CD4-positive, CD25-positive, alpha-beta regulatory T cell (primary cell): ENCODE measurements at regions not wholly inside any gene's neighbourhood (a gene's known extent, or its start where the extent isn't known, plus 50 kb on each side); places are given as distances from the start of the nearest gene placed in this dataset.

Experiments
- ATAC-seq, 2 donors: fragments of 150-1000 bp; cut with Tn5 transposase; one replicate each; pipeline ENCODE4 v1.10.0; 2021; ENCODE audit warnings: low read depth in 2 of 2, moderate number of reproducible peaks in 2 of 2, moderate library complexity in 1 of 2
- DNase-seq, 3 donors: peaks; one replicate each; pipeline versions ENCODE4 v3.0.0 to v3.0.0-alpha.2; 2012 to 2022; ENCODE audit warnings: mixed read lengths in 1 of 3
- H3K27ac ChIP-seq: one replicate; pipeline ENCODE4 v1.7.0; 2013; ENCODE audit warnings: mild to moderate bottlenecking, low read length; ENCODE audit not compliant: insufficient read depth, poor library complexity, severe bottlenecking
- H3K27me3 ChIP-seq: one replicate; pipeline ENCODE4 v1.7.0; 2013; ENCODE audit warnings: low read length; ENCODE audit not compliant: control insufficient read depth, insufficient read depth
- H3K36me3 ChIP-seq: one replicate; pipeline ENCODE4 v1.7.0; 2013; ENCODE audit warnings: mild to moderate bottlenecking, low read length, moderate library complexity; ENCODE audit not compliant: control insufficient read depth, insufficient read depth
- H3K4me1 ChIP-seq: 2 replicates; pipeline ENCODE4 v1.7.0; 2013; ENCODE audit warnings: mild to moderate bottlenecking, low read length; ENCODE audit not compliant: insufficient read depth, control insufficient read depth, poor library complexity, severe bottlenecking
- H3K4me3 ChIP-seq: one replicate; pipeline ENCODE4 v1.7.0; 2013; ENCODE audit warnings: low read depth, mild to moderate bottlenecking, low read length, moderate library complexity
- H3K9me3 ChIP-seq, 2 experiments: 1 replicate in 1 of 2; 2 replicates in 1 of 2; pipeline ENCODE4 v1.7.0; 2013; ENCODE audit warnings: low read length in 2 of 2, mild to moderate bottlenecking in 1 of 2, moderate library complexity in 1 of 2; ENCODE audit not compliant: control insufficient read depth in 2 of 2
- H3K27ac Mint-ChIP-seq, 3 donors: one replicate each; pipeline ENCODE4 v1.8.0; 2020 to 2022; ENCODE audit warnings: mild to moderate bottlenecking in 3 of 3, mixed read lengths in 3 of 3, moderate library complexity in 2 of 3
- H3K27me3 Mint-ChIP-seq: one replicate; pipeline ENCODE4 v1.8.0; 2022; ENCODE audit warnings: mild to moderate bottlenecking, mixed read lengths
- H3K36me3 Mint-ChIP-seq: one replicate; pipeline ENCODE4 v1.8.0; 2020; ENCODE audit warnings: mixed read lengths
- H3K4me1 Mint-ChIP-seq, 4 donors: one replicate each; pipeline ENCODE4 v1.8.0; 2020 to 2022; ENCODE audit warnings: mixed read lengths in 4 of 4, mild to moderate bottlenecking in 1 of 4
- H3K4me3 Mint-ChIP-seq, 4 donors: one replicate each; pipeline ENCODE4 v1.8.0; 2020 to 2022; ENCODE audit warnings: mild to moderate bottlenecking in 4 of 4, mixed read lengths in 4 of 4, moderate library complexity in 3 of 4
- H3K9me3 Mint-ChIP-seq, 7 donors: one replicate each; pipeline ENCODE4 v1.8.0; 2020 to 2022; ENCODE audit warnings: mixed read lengths in 7 of 7, mild to moderate bottlenecking in 3 of 7, moderate library complexity in 2 of 7

GRCh38 chr7:131000389-131000788 is 266.4 kb upstream of the KLF14 start:
- Histone ChIP-seq H3K36me3 (peaks cover 18% of the 10 kb centered on the region), H3K4me3 (no peak overlapping the region), H3K4me1 (peaks cover 69% of the 10 kb centered on the region), H3K27ac (no peak overlapping the region), H3K27me3 (no peaks in the 10 kb centered on the region), H3K9me3 (no peaks in the 10 kb centered on the region)
- Mint-ChIP-seq H3K36me3 (peaks cover 27% of the 10 kb centered on the region), H3K27ac (peak overlapping the region in 1 of 3 donors; percentile 78), H3K9me3 (peaks cover 0 to 1% (median 0%) of the 10 kb centered on the region in 7 donors), H3K4me1 (peaks cover 52 to 87% (median 70%) of the 10 kb centered on the region in 4 donors), H3K4me3 (peak overlapping the region in 1 of 4 donors; percentile 4), H3K27me3 (peaks cover 4% of the 10 kb centered on the region)
- ATAC-seq (no peak), DNase-seq (no peak)

DNA sequence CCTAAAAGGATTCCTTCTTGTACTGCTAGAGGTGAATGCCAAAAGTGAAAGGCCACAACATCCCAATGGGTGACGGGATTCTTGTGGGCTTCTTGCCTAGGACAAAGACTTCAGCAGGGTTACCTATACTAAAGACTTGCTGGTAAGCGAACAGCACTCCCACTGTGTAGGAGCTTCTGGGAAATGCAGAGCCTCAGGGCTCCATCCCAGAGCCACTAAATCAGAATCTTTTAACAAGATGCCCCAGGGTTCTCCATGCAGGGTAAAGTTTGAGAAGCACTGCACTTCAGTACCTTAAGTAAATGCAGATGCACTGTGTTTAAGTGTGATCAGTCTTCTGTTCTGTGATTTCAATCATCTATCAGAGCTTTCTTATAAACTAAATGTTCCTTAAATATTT is 266.9 kb upstream of the KLF14 start:
- H3K4me3 Mint-ChIP-seq, result peak overlapping the region in 1 of 4 donors; percentile 13
- H3K4me1 Mint-ChIP-seq, result peaks cover 48 to 87% (median 69%) of the 10 kb centered on the region in 4 donors
- no peak overlapping the region for H3K27ac ChIP-seq
- H3K9me3 ChIP-seq, result no peaks in the 10 kb centered on the region
- H3K36me3 ChIP-seq, result peaks cover 18% of the 10 kb centered on the region
- H3K4me3 ChIP-seq, result peak overlapping the region; percentile 22
- H3K9me3 Mint-ChIP-seq, result peaks cover 0 to 1% (median 0%) of the 10 kb centered on the region in 7 donors
- peak overlapping the region in 2 of 3 donors; percentile 20 to 78 for H3K27ac Mint-ChIP-seq
- DNase-seq, result no peak
- no peak for ATAC-seq
- peaks cover 4% of the 10 kb centered on the region for H3K27me3 Mint-ChIP-seq
- H3K36me3 Mint-ChIP-seq, result peaks cover 27% of the 10 kb centered on the region
- H3K27me3 ChIP-seq, result no peaks in the 10 kb centered on the region
- H3K4me1 ChIP-seq, result peaks cover 64% of the 10 kb centered on the region

DNA sequence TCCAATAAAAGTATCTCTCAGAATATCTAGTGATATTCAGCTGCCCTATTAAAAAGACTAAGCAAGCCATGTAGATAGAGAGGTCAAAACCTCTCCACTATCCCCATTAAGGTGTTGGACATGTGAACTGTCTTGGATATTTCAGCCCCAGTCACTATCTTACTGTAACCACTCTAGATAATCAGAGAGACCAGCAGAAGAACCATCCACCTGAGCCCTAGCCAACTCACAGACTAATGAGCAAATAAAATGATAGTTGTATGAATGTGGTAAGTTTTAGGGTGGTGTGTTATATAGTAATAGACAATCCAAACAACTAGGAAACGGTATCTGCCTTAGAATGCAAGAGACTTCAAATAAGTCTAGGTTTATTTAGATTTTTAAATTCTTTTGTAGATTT is 268.6 kb upstream of the KLF14 start:
- peak overlapping the region in 1 of 4 donors; percentile 16 for H3K4me3 Mint-ChIP-seq
- DNase-seq, result no peak
- peaks cover 18% of the 10 kb centered on the region for H3K36me3 ChIP-seq
- peaks cover 0 to 1% (median 0%) of the 10 kb centered on the region in 7 donors for H3K9me3 Mint-ChIP-seq
- ATAC-seq, result no peak
- peaks cover 35 to 85% (median 63%) of the 10 kb centered on the region in 4 donors for H3K4me1 Mint-ChIP-seq
- H3K9me3 ChIP-seq, result no peaks in the 10 kb centered on the region
- no peak overlapping the region for H3K27ac ChIP-seq
- peaks cover 27% of the 10 kb centered on the region for H3K36me3 Mint-ChIP-seq
- no peaks in the 10 kb centered on the region for H3K27me3 ChIP-seq
- H3K27ac Mint-ChIP-seq, result no peak overlapping the region
- H3K27me3 Mint-ChIP-seq, result peaks cover 4% of the 10 kb centered on the region
- H3K4me1 ChIP-seq, result peaks cover 58% of the 10 kb centered on the region
- peak overlapping the region; percentile 9 for H3K4me3 ChIP-seq

DNA sequence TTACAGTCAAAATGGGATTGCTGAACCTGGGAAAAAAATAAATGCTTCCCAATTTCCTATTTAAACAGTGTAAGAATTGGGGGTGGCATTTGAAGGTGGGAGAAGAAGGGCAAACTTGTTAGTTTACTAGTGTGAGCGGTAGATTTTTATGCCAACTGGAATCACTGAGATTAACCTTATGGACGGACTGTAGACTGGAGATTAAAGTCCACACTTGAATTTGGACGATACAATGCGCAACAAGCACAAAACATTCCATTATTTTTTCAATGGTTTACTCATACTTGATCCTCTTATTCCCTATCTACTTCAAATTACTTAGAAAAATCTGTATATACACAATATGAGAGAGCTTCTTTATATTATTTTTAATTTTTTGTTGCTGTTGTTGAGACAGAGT is 269.6 kb upstream of the KLF14 start:
- no peak for DNase-seq
- H3K9me3 ChIP-seq, result no peaks in the 10 kb centered on the region
- no peak overlapping the region for H3K4me3 ChIP-seq
- peaks cover 18% of the 10 kb centered on the region for H3K36me3 ChIP-seq
- peak overlapping the region in 1 of 3 donors; percentile 17 for H3K27ac Mint-ChIP-seq
- ATAC-seq, result no peak
- H3K4me1 ChIP-seq, result peaks cover 59% of the 10 kb centered on the region
- no peaks in the 10 kb centered on the region for H3K27me3 ChIP-seq
- peaks cover 24% of the 10 kb centered on the region for H3K36me3 Mint-ChIP-seq
- peaks cover 34 to 86% (median 62%) of the 10 kb centered on the region in 4 donors for H3K4me1 Mint-ChIP-seq
- H3K27me3 Mint-ChIP-seq, result peaks cover 4% of the 10 kb centered on the region
- H3K27ac ChIP-seq, result no peak overlapping the region
- peaks cover 0 to 1% (median 0%) of the 10 kb centered on the region in 7 donors for H3K9me3 Mint-ChIP-seq
- H3K4me3 Mint-ChIP-seq, result peak overlapping the region in 1 of 4 donors; percentile 8

DNA sequence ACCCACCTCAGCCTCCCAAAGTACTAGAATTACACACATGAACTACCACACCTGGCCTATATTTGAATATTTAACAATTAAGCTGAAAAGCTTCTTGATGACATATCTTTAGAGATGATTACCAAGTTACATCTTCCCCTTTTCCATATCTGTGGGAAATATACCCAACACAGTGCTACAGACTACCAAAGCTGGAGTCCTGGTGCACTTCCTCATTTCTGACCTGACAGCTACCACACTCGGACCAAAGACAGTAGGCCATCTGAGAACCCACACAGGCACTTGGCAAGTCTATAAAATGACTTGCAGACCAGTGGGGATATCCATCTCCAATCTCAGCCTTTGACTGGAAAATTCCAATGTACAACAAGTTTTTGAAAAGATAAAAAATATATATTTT is 270.4 kb upstream of the KLF14 start:
- H3K36me3 Mint-ChIP-seq, result peaks cover 24% of the 10 kb centered on the region
- H3K4me3 Mint-ChIP-seq, result peak overlapping the region in 1 of 4 donors; percentile 11

DNA sequence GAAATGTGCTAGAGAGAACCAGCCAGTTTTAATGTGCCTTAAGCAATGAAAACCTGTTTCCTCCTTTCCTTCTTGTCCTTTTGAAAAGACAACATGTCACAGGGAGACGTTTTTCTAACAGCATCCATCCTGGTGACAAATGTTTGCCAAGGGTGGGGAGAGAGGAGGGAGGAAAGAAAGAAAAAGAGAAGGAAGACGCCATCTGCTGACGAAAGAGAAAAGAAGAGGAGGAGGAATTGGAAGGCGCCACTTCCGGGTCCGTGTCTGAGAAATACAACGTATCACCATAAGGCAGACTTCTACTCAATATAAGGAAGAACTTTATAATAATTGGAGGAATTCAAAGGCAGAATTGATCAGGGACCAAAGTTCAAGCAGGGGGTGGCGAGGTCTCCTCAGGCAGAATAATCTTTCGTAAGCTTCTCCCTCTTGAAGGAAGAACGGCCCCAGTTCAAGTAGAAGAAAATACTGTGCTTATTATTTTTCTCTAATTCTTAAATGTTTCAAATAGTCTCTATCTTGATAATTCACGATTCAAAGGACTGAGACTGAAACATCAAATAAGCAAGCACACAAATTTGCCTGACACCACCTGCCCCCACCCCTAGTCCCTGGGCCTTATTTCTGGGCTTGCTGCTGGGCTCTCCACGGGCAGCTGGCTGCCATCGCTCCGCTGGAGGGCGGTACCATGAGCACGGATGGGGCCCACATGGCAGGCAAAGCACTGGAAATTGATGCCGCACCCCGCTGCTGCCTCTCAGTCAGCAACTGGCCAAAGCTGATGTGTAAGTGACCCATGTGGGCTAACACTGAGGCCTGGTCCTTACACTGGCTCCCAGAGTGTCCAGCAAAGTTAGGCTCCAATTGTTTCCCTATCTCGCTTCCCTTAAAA is 273.7 kb upstream of the KLF14 start:
- DNase-seq (peak; percentile 48 to 81 (median 71)), ATAC-seq (peak in 1 of 2 donors; percentile 13)
- H3K4me1 ChIP-seq, result peaks cover 72% of the 10 kb centered on the region
- Mint-ChIP-seq H3K36me3 (peaks cover 10% of the 10 kb centered on the region), H3K9me3 (peaks cover 0 to 1% (median 0%) of the 10 kb centered on the region in 7 donors), H3K4me3 (peak overlapping the region; percentile 58 to 88 (median 74)), H3K27ac (peak overlapping the region; percentile 94 to 99 (median 98)), H3K27me3 (peaks cover 4% of the 10 kb centered on the region), H3K4me1 (peaks cover 46 to 93% (median 78%) of the 10 kb centered on the region in 4 donors)
- H3K27ac ChIP-seq, result peak overlapping the region; percentile 87
- H3K27me3 ChIP-seq, result no peaks in the 10 kb centered on the region
- H3K36me3 ChIP-seq, result peaks cover 10% of the 10 kb centered on the region
- H3K9me3 ChIP-seq, result no peaks in the 10 kb centered on the region
- peak overlapping the region; percentile 70 for H3K4me3 ChIP-seq

More for the DNA sequence above, 270.4 kb upstream of the KLF14 start:
- Histone ChIP-seq H3K9me3 (no peaks in the 10 kb centered on the region), H3K4me1 (peaks cover 59% of the 10 kb centered on the region), H3K36me3 (peaks cover 18% of the 10 kb centered on the region), H3K27me3 (no peaks in the 10 kb centered on the region), H3K27ac (no peak overlapping the region), H3K4me3 (no peak overlapping the region)
- Mint-ChIP-seq H3K4me1 (peaks cover 38 to 86% (median 63%) of the 10 kb centered on the region in 4 donors), H3K9me3 (peaks cover 0 to 1% (median 0%) of the 10 kb centered on the region in 7 donors), H3K27me3 (peaks cover 4% of the 10 kb centered on the region), H3K27ac (no peak overlapping the region)
- ATAC-seq (no peak), DNase-seq (no peak)

GRCh38 chr7:131008840-131009711 is 275.1 kb upstream of the KLF14 start:
- H3K9me3 Mint-ChIP-seq, result peaks cover 0 to 1% (median 0%) of the 10 kb centered on the region in 7 donors
- Histone ChIP-seq H3K4me1 (peaks cover 81% of the 10 kb centered on the region), H3K27ac (peak overlapping the region; percentile 87), H3K4me3 (peak overlapping the region; percentile 70), H3K9me3 (no peaks in the 10 kb centered on the region), H3K27me3 (no peaks in the 10 kb centered on the region), H3K36me3 (peaks cover 14% of the 10 kb centered on the region)
- ATAC-seq (peak; percentile 18 to 30), DNase-seq (peak in 1 of 3 donors; percentile 51)
- H3K36me3 Mint-ChIP-seq, result peaks cover 7% of the 10 kb centered on the region
- H3K4me1 Mint-ChIP-seq, result peaks cover 51 to 95% (median 83%) of the 10 kb centered on the region in 4 donors
- peaks cover 4% of the 10 kb centered on the region for H3K27me3 Mint-ChIP-seq
- H3K4me3 Mint-ChIP-seq, result peak overlapping the region; percentile 47 to 84 (median 71)
- peak overlapping the region; percentile 66 to 99 (median 94) for H3K27ac Mint-ChIP-seq
